Nephron progenitor cell (in vitro differentiated cells): ENCODE measurements at regions not wholly inside any gene's neighbourhood (a gene's known extent, or its start where the extent isn't known, plus 50 kb on each side); places are given as distances from the start of the nearest gene placed in this dataset.

Source experiments
- DNase-seq: peaks from one replicate; pipeline ENCODE4 v3.0.0; 2021
- H3K27ac Mint-ChIP-seq: 2 replicates; pipeline ENCODE4 v1.8.0; 2021; ENCODE audit warnings: mild to moderate bottlenecking, moderate library complexity, mixed read lengths
- H3K27me3 Mint-ChIP-seq: 2 replicates; pipeline ENCODE4 v1.8.0; 2021; ENCODE audit warnings: mild to moderate bottlenecking, low read depth, mixed read lengths; ENCODE audit not compliant: poor library complexity
- H3K36me3 Mint-ChIP-seq: 2 replicates; pipeline ENCODE4 v1.8.0; 2021; ENCODE audit warnings: low read depth, mixed read lengths
- H3K4me1 Mint-ChIP-seq: 2 replicates; pipeline ENCODE4 v1.8.0; 2021; ENCODE audit warnings: mixed read lengths
- H3K4me3 Mint-ChIP-seq: 2 replicates; pipeline ENCODE4 v1.8.0; 2021; ENCODE audit warnings: mild to moderate bottlenecking, moderate library complexity, mixed read lengths
- H3K9me3 Mint-ChIP-seq: 2 replicates; pipeline ENCODE4 v1.8.0; 2021; ENCODE audit warnings: mild to moderate bottlenecking, moderate library complexity, mixed read lengths
- CTCF ChIP-seq: fragments of 200-600 bp; sonication (generic); IDR thresholded peaks from 2 replicates; pipeline ENCODE4 v1.5.0; 2021; ENCODE audit warnings: antibody characterized with exemption

GRCh38 chr15:53165988-53166683 lies 376.0 kb upstream of the ONECUT1 start:
- peak; percentile 37 for DNase-seq
- Mint-ChIP-seq H3K9me3 (no peaks in the 10 kb centered on the region), H3K27me3 (no peaks in the 10 kb centered on the region), H3K36me3 (no peaks in the 10 kb centered on the region), H3K4me1 (peaks cover 28% of the 10 kb centered on the region), H3K4me3 (no peak overlapping the region), H3K27ac (no peak overlapping the region)
- no peak for TF ChIP-seq CTCF

- peaks cover 43% of the 10 kb centered on the region for H3K4me1 Mint-ChIP-seq
- TF ChIP-seq CTCF = no peak
- H3K36me3 Mint-ChIP-seq = no peaks in the 10 kb centered on the region
- peaks cover 8% of the 10 kb centered on the region for H3K9me3 Mint-ChIP-seq
- H3K27ac Mint-ChIP-seq = no peak overlapping the region
- DNase-seq = no peak
- peaks cover 3% of the 10 kb centered on the region for H3K27me3 Mint-ChIP-seq
- H3K4me3 Mint-ChIP-seq = no peak overlapping the region
Measured at GRCh38 chr15:53160092-53160704, 370.1 kb upstream of the ONECUT1 start.

GRCh38 chr15:53159458-53159857 lies 369.3 kb upstream of the ONECUT1 start:
- Mint-ChIP-seq H3K27me3 (peaks cover 3% of the 10 kb centered on the region), H3K4me3 (peak overlapping the region; percentile 21), H3K9me3 (peaks cover 8% of the 10 kb centered on the region), H3K36me3 (no peaks in the 10 kb centered on the region), H3K4me1 (peaks cover 37% of the 10 kb centered on the region), H3K27ac (peak overlapping the region; percentile 95)
- peak; percentile 20 for DNase-seq
- TF ChIP-seq CTCF = no peak

GRCh38 chr15:53158995-53159394 lies 368.9 kb upstream of the ONECUT1 start:
- H3K4me1 Mint-ChIP-seq = peaks cover 35% of the 10 kb centered on the region
- no peak overlapping the region for H3K4me3 Mint-ChIP-seq
- no peak for DNase-seq
- TF ChIP-seq CTCF = no peak
- H3K27me3 Mint-ChIP-seq = peaks cover 3% of the 10 kb centered on the region
- H3K9me3 Mint-ChIP-seq = peaks cover 8% of the 10 kb centered on the region
- no peaks in the 10 kb centered on the region for H3K36me3 Mint-ChIP-seq
- H3K27ac Mint-ChIP-seq = peak overlapping the region; percentile 86

- Mint-ChIP-seq H3K36me3 (no peaks in the 10 kb centered on the region), H3K4me1 (peaks cover 13% of the 10 kb centered on the region)
- TF ChIP-seq CTCF = no peak
Measured at GRCh38 chr15:53133255-53133850, 343.2 kb upstream of the ONECUT1 start.

More at GRCh38 chr15:53133255-53133850, 343.2 kb upstream of the ONECUT1 start:
- no peak overlapping the region for H3K4me3 Mint-ChIP-seq
- H3K9me3 Mint-ChIP-seq = peaks cover 9% of the 10 kb centered on the region
- DNase-seq = no peak
- H3K27ac Mint-ChIP-seq = no peak overlapping the region
- H3K27me3 Mint-ChIP-seq = peaks cover 8% of the 10 kb centered on the region
